IPS-18a (cell line): ENCODE measurements at regions not wholly inside any gene's neighbourhood (a gene's known extent, or its start where the extent isn't known, plus 50 kb on each side); places are given as distances from the start of the nearest gene placed in this dataset.
"Not testable (repeated sequence)": the region's sequence is repeated elsewhere in the genome, so short reads cannot be mapped to it uniquely, and the experiment has no call there.

Experiments
- H3K27ac ChIP-seq: one replicate; pipeline ENCODE4 v1.5.1; 2013; ENCODE audit warnings: low read length
- H3K27me3 ChIP-seq: one replicate; pipeline ENCODE4 v1.6.1; 2013; ENCODE audit warnings: mild to moderate bottlenecking, low read length; ENCODE audit not compliant: control insufficient read depth, insufficient read depth
- H3K36me3 ChIP-seq: one replicate; pipeline ENCODE4 v1.6.1; 2013; ENCODE audit warnings: low read depth, low read length; ENCODE audit not compliant: control insufficient read depth
- H3K4me1 ChIP-seq: one replicate; pipeline ENCODE4 v1.6.1; 2013; ENCODE audit warnings: low read depth, low read length; ENCODE audit not compliant: control insufficient read depth
- H3K4me3 ChIP-seq: one replicate; pipeline ENCODE4 v1.5.1; 2013; ENCODE audit warnings: low read length
- H3K9ac ChIP-seq: one replicate; pipeline ENCODE4 v1.6.1; 2013; ENCODE audit warnings: mild to moderate bottlenecking, low read length, moderate library complexity
- H3K9me3 ChIP-seq: one replicate; pipeline ENCODE4 v1.6.1; 2013; ENCODE audit warnings: low read depth, low read length; ENCODE audit not compliant: control insufficient read depth

DNA sequence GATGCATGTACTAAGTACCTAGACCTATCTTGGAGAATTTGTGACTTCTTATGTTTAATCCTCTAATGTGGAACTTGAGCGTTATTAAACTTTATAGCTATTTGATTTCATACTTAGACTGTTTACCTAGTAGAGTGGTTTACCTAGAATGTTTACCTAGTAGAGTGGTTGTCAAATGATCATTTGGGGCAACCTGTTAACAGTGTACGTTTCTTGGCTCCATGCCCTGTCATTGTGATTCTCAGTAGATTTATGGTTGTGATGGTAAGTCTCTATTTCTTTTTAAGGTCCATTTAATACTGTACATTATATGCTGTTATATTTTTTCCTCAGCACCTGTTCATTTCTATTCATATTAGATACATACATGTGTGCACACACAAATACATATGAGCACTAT is 233.0 kb upstream of the MAD2L1 start:
- Histone ChIP-seq H3K27me3 (no peaks in the 10 kb centered on the region), H3K27ac (no peak overlapping the region)

DNA sequence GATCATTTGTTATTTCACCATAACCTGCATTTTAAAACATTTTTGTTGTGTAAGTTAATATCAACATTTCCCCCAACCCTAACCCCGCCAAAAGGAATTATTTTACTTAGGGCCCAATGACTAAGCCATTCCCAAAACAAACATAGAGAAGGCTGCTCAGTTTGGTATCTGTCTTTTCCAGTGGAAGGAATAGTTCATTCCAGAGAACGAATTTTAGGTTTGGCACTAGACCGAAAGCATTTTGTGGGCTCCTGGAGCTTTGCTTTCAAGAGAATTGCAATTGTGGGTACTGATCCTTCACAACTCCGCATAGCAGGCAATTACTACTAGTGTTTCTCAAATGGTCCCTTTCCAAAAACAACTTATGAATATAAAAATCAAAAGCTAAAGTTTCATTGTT is 226.7 kb upstream of the MAD2L1 start:
- Histone ChIP-seq H3K9ac (no peak overlapping the region), H3K9me3 (no peaks in the 10 kb centered on the region), H3K27ac (no peak overlapping the region), H3K4me3 (no peak overlapping the region), H3K27me3 (no peaks in the 10 kb centered on the region), H3K36me3 (no peaks in the 10 kb centered on the region), H3K4me1 (no peaks in the 10 kb centered on the region)

More for the DNA sequence above, 233.0 kb upstream of the MAD2L1 start:
- Histone ChIP-seq H3K4me1 (no peaks in the 10 kb centered on the region), H3K36me3 (no peaks in the 10 kb centered on the region), H3K9ac (no peak overlapping the region), H3K4me3 (no peak overlapping the region), H3K9me3 (no peaks in the 10 kb centered on the region)

DNA sequence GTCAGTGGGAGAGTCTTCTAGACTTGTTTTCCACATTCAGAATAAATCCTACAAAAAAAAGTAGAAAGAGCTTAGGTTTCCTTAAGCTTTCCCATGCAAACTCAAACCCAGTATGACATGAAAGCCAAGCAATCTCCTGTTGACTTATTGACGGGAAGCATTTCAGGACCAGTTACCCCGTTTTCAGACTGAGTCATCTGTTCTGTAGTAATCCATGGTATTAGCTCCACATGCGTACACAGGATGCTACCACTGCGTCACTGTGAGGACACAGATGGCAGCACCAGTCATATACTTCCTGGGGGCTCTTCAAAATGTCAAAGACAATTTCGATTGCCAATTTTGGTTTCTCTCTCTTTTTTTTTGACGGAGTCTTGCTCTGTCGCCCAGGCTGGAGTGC is 224.9 kb upstream of the MAD2L1 start:
- H3K4me3 ChIP-seq = no peak overlapping the region

DNA sequence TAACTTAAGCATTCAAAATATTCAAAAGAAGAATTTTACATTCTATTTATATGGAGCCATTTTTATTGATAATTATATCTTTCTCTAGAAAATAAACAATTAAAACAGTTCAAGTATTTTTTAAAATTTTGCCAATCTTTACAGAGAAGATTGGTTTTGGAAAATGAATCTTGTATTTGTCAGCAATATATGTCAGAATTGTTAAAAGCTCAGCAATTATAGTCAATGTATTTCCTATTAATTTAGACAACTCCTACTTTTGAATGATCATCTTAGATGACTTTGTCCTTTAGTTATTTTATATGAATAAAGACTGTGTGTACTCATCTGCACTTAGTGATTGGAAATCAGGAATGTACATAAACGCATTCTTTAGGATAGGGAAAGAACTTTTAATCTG is 223.9 kb upstream of the MAD2L1 start:
- no peak overlapping the region for H3K9ac ChIP-seq
- H3K36me3 ChIP-seq = no peaks in the 10 kb centered on the region
- H3K9me3 ChIP-seq = no peaks in the 10 kb centered on the region
- H3K4me1 ChIP-seq = no peaks in the 10 kb centered on the region
- no peak overlapping the region for H3K27ac ChIP-seq
- no peaks in the 10 kb centered on the region for H3K27me3 ChIP-seq
- no peak overlapping the region for H3K4me3 ChIP-seq

More for the DNA sequence above, 224.9 kb upstream of the MAD2L1 start:
- no peak overlapping the region for H3K27ac ChIP-seq
- H3K27me3 ChIP-seq = no peaks in the 10 kb centered on the region
- no peaks in the 10 kb centered on the region for H3K36me3 ChIP-seq
- H3K4me1 ChIP-seq = no peaks in the 10 kb centered on the region
- no peak overlapping the region for H3K9ac ChIP-seq
- H3K9me3 ChIP-seq = no peaks in the 10 kb centered on the region

DNA sequence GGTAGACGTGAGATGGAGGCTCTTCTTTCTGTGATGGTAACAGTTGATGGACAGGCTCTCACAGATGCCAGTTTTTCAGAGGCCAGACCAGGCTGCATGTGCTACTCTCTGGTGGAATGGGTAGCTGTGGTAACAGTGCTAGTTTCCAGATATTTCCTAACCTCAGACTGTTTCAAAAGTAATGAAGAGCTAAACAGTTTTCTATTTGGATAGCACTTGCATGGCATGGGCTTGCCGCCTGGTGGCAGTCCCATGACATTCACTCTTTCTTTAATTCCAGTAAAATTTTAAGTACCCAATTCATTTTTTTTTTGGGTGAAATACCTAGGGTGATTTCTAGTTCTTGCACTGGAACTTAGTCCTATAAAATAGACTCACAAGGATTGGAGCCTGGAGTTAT is 220.2 kb upstream of the MAD2L1 start:
- H3K9me3 ChIP-seq = no peaks in the 10 kb centered on the region
- no peak overlapping the region for H3K27ac ChIP-seq
- no peaks in the 10 kb centered on the region for H3K36me3 ChIP-seq
- H3K4me3 ChIP-seq = no peak overlapping the region
- no peak overlapping the region for H3K9ac ChIP-seq
- H3K4me1 ChIP-seq = no peaks in the 10 kb centered on the region
- H3K27me3 ChIP-seq = no peaks in the 10 kb centered on the region

DNA sequence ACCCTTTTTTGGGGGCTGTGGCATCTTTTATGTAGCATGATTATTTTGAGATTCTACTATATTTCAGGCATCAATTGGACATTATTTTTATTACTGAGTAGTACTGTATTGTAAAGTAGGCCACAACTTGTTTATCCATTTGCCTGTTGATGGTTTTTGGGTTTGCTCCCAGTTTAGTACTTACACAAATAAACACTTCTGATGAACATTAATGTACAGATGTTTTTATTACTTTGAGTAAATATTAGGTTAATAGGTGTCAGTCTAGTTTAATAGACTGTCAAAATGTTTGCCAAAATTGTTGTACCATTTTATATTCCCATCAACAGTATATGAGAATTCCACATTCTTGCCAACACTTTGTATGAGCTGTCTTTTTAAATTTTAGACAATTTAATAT is 214.9 kb upstream of the MAD2L1 start:
- Histone ChIP-seq H3K9ac (no peak overlapping the region), H3K27ac (no peak overlapping the region), H3K36me3 (no peaks in the 10 kb centered on the region), H3K9me3 (no peaks in the 10 kb centered on the region), H3K4me1 (peaks cover 4% of the 10 kb centered on the region), H3K27me3 (no peaks in the 10 kb centered on the region), H3K4me3 (no peak overlapping the region)

DNA sequence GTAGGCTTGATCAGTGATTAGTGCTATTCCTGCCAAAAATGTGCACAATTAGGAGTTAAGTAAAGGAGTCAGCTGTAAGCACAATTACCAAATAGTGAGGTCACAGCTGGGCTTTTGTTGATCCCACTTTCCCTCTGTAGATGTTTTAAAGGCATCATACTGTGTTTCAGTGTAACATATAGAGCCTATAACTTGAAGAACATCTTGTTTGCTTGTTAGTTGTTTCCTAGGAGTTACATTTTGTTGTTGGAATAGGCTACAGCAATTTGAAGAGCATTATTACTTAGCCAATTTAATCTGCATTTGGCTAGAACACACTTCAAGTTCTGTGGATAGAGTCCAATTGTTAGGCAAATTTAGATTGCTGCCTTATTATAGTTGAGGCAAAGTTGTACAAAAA is 210.7 kb upstream of the MAD2L1 start:
- Histone ChIP-seq H3K27me3 (no peaks in the 10 kb centered on the region), H3K27ac (no peak overlapping the region), H3K4me1 (peaks cover 4% of the 10 kb centered on the region), H3K9me3 (no peaks in the 10 kb centered on the region), H3K36me3 (no peaks in the 10 kb centered on the region), H3K4me3 (no peak overlapping the region), H3K9ac (no peak overlapping the region)

DNA sequence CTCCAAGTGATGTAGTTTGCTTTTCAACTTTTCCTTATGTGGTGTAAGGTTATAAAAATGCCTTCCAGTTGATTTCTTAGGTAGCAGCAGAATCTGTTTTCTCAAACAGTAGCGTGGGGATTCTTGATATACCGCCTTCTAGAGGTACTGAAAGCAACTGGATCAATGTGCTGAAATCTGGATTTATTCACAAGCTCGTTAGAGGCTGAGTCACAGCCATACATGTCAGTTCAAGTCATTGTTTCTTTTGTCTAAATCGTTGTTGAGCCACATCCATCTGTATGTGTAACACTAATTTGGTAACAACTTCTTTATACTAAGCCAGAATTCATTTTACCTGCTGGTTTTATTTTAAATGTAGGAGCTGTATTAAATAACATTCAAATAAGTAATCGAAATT is 200.0 kb upstream of the MAD2L1 start:
- Histone ChIP-seq H3K27me3 (no peaks in the 10 kb centered on the region), H3K9ac (no peak overlapping the region), H3K4me3 (no peak overlapping the region), H3K27ac (no peak overlapping the region), H3K36me3 (no peaks in the 10 kb centered on the region), H3K4me1 (peaks cover 5% of the 10 kb centered on the region), H3K9me3 (no peaks in the 10 kb centered on the region)

DNA sequence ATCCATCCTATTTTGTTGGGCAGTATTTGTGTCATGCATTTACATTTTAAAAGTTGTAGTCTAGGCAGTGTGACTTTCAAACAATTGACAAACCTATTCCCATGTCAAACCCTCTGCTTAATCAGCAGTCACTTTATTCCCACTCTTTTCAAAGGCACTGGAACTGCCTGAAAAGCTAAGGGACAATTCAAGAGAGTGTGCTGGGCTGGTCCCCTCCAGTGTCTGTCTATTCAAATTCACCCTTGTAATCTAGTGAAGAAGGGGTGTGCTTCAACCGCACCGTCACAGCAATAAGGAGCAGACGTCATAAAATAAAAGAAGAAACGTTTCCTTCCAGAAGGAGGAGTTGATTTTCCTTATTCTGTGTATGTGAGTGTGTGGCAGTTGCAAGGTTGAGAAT is 197.0 kb upstream of the MAD2L1 start:
- Histone ChIP-seq H3K4me3 (no peak overlapping the region), H3K9ac (no peak overlapping the region), H3K4me1 (peaks cover 5% of the 10 kb centered on the region), H3K36me3 (no peaks in the 10 kb centered on the region), H3K27me3 (no peaks in the 10 kb centered on the region), H3K27ac (no peak overlapping the region), H3K9me3 (no peaks in the 10 kb centered on the region)

DNA sequence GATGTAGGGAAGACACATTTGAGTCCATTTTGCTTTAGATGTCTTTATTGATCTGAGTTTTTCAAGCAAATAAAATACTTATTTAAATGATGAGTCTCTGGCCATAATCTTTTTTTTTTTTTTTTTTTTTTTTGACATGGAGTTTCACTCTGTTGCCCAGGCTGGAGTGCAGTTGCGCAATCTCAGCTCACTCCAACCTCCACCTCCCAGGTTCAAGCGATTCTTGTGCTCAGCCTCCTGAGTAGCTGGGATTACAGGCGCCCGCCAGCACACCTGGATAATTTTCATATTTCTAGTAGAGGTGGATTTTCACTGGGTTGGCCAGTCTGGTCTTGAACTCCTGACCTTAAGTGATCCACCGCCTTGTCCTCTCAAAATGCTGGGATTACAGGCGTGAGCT is 194.5 kb upstream of the MAD2L1 start:
- no peaks in the 10 kb centered on the region for H3K27me3 ChIP-seq
- H3K4me3 ChIP-seq = no peak overlapping the region
- peaks cover 9% of the 10 kb centered on the region for H3K4me1 ChIP-seq
- no peak overlapping the region for H3K27ac ChIP-seq
- H3K9ac ChIP-seq = no peak overlapping the region
- H3K9me3 ChIP-seq = no peaks in the 10 kb centered on the region
- H3K36me3 ChIP-seq = no peaks in the 10 kb centered on the region

DNA sequence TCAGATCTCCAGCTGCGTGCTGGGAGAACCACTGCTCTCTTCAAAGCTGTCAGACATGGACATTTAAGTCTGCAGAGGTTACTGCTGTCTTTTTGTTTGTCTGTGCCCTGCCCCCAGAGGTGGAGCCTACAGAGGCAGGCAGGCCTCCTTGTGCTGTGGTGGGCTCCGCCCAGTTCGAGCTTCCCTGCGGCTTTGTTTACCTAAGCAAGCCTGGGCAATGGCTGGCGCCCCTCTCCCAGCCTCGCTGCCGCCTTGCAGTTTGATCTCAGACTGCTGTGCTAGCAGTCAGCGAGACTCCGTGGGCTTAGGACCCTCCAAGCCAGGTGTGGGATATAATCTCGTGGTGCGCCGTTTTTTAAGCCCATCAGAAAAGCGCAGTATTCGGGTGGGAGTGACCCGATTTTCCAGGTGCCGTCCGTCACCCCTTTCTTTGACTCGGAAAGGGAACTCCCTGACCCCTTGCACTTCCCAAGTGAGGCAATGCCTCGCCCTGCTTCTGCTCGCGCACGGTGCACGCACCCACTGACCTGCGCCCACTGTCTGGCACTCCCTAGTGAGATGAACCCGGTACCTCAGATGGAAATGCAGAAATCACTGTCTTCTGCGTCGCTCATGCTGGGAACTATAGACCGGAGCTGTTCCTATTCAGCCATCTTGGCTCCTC is 189.6 kb upstream of the MAD2L1 start:
- Histone ChIP-seq H3K4me3 (peak overlapping the region; percentile 72), H3K9ac (peak overlapping the region; percentile 65)
- H3K27ac ChIP-seq, H3K9me3 ChIP-seq, H3K4me1 ChIP-seq, H3K27me3 ChIP-seq, H3K36me3 ChIP-seq: not testable (repeated sequence)

DNA sequence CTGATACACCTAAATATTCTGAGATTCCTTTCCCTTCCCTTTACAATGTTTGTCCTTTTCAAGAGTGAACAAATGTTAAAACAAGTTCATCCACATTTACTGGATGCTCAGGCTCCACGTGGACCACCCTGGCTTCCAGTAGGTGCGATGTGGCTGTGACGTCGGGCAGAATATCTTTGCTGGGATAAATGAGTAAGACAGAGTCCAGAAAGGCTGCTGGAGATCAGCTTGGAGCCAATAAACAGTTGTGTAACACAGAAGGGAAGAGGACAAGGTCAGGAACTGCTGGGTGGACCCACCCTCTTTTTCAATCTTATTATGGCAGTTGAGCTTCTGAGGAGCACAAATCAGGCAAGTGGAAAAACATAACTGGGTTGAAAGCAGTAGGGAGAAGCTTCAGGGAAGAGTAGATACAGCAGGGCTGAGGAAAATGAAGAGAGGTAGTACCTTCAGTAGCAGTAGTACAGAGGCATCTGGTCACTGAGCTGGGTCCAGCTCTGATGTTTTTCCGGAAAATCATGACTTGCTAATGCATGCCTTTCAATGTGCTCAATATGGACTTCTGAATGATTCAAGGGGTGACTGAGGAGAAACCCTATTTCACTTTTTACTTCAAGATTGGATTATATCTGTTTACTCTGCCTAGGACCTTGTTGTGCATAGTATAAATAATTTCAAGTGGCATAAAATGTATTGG is 171.8 kb upstream of the MAD2L1 start:
- Histone ChIP-seq H3K36me3 (no peaks in the 10 kb centered on the region), H3K27me3 (no peaks in the 10 kb centered on the region), H3K9ac (no peak overlapping the region), H3K9me3 (no peaks in the 10 kb centered on the region), H3K27ac (no peak overlapping the region), H3K4me3 (no peak overlapping the region), H3K4me1 (no peaks in the 10 kb centered on the region)
